AG20443 (cell line): ENCODE measurements at regions not wholly inside any gene's neighbourhood (a gene's known extent, or its start where the extent isn't known, plus 50 kb on each side); places are given as distances from the start of the nearest gene placed in this dataset.
"Not testable (repeated sequence)": the region's sequence is repeated elsewhere in the genome, so short reads cannot be mapped to it uniquely, and the experiment has no call there.

Source experiments
- DNase-seq: peaks from one replicate; pipeline ENCODE4 v3.0.0; 2012; ENCODE audit warnings: low spot score, mixed read lengths

DNA sequence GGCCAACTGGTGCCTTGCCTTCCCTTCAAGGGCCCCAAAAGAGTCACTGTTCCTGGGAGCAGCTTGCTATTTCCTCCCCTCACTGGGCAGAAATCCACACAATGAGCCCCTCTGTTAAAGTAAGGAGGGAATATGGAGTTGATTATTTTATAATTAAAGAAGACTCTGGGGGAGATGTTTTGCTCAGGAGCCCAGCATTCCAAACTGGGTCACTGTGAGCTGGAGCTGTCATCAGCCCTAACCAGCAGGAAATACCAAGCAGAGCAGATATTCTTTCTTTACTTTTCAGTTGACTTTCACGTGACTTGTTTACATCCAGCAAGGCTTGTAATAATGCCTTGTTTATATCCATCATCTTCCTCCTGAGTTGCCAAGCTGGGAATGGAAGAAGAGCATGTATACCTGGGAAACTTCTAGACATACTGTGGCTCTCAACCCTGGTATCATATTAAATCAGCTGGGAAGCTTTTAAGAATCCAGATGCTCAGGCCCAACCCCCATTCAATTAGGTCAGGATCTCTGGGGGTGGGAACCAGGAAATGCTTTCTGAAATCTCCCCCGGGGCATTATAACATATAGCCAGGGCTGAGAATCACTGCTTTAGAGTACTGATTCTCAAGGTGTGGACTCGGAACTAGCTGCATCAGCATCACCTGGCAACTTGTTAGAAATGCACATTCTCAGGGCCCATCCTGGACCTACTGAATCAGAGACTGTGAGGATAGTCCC is 175.6 kb upstream of the MYLIP start:
- DNase-seq, result peak; percentile 60

GRCh38 chr6:15952231-15953151 is 176.4 kb upstream of the MYLIP start:
- peak; percentile 39 for DNase-seq

DNA sequence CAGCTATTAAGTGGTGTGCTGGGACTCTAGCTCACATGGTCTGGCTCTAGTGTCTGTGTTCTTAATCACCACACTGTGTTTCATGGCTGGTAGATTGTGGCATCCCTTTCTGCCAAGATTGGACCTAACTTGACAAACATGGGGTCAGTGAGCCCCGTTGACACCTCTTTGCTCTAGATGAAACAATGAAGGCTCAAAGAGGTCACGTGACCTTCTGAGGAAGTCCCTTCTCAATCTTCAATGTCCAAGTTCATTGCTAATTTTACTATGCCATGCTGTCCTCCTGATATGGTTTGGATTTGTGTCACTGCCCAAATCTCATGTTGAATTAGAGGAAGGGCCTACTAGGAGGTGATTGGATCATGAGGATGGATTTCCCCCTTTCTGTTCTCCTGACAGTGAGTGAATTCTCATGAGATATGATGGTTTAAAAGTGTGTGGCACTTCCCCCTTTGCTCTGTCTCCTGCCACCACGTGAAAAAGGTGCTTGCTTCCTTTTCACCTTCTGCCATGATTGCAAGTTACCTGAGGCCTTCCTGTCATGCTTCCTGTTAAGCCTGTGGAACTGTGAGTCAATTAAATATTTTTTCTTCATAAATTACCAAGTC is 177.8 kb upstream of the MYLIP start:
- DNase-seq, result no peak

DNA sequence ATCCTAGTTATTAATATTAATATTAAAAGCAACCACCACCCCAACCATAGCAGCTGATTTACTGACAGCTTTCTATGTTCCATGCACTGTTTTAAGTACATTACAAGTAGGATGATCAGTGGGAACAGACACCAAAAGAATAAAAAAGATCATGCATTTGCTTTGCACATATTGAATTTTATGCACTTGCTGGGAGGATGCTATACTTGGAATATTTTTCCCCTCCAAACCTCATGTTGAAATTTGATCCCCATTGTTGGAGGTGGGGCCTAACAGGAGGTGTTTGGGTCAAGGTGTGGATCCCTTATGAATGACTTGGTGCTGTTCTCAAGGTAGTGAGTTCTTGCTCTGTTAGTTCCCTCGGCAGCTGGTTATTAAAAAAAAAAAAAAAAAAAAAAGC is 178.9 kb upstream of the MYLIP start:
- DNase-seq, result no peak

DNA sequence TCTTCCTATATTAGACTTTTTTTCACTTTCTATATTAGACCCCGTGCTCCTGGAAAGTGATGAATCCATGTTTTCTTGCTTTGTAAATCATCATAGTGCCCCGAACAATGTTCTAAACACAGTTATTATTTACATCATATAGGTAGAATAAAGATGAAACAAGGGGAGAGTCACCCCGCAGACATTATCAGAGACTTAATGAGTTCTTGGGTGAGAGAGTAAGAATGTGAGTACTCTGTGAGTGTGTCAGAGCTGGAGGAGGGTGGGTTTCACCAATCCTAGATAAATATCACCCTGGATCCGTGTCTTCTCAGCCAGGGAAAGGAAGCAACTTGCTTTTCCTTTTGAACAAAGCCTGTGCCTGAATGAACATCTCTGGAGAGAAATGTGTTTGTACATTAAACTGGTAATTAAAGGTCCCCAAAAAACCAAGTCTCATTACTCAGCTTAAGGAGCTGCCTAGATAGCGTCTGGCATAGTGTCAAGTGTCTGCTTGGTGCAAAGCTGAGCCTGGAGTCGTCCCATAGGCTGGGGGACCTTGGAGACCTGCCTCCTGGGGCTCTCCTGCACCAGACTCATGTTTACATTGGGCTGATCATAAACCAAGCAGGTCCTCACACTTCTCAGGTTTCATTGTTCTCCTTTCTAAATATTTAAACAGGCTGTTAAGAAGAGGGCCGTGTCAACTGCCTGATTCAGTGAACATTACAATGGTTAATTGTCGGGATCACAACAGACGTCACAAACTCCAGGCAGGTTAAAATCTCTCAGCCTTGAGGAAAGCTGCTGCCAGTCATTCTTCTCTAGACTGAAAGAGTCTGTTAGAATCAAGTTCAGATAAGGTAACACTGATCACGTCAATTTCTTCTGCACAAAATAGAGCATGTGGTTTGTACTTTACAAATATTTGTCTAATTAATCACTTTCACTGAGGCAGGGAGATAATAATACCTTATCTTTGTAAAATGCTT is 179.7 kb upstream of the MYLIP start:
- no peak for DNase-seq

DNA sequence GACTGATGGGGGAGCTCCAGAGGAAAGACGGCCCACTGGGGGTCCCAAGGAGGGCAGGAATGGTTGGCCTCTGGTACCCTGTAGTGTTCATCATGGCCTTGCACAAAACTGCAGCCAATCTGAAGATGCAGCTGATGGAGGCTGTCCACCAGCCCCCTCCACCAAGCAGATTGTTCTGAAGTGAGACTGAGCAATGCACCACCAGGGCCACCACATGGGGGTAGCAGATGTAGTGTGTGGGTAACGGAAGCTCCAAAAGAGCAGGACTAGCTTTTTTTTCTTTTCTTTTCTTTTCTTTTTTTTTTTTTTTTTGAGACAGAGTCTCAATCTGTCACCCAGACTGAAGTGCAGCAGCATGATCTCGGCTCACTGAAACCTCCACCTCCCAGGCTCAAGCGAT is 181.0 kb upstream of the MYLIP start:
- DNase-seq, result no peak

- no peak for DNase-seq
These were observed 181.4 kb upstream of the MYLIP start for GRCh38 chr6:15947436-15947835.

- DNase-seq, result no peak
These were observed 182.0 kb upstream of the MYLIP start for GRCh38 chr6:15946701-15947385.

DNA sequence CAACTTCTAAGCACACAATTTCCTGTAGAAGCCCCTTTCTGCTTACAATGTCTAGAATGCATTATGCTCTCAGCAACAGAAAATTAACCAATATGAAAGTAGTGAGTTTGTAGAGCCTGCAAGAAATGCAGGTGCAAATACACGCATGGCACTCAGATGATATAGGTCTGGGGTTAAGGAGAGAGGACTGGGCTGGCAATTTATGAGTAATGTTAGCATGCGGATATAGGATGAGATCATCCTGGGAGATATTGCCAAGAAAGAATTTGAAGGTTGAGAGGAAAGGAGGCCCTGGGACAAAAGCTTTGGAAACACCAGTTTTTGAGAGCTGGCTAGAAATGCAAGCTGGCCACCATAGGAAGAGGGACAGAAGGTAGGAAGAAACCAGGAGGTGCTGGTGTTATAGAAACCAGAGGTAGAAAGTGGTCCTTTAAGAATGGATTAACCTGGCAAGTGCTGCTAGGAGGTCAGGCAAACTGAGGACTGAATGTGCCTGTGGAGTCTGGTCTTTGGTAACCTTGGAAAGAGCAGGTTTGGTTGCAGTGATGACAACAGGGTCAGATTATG is 183.2 kb upstream of the MYLIP start:
- DNase-seq, result peak; percentile 60

DNA sequence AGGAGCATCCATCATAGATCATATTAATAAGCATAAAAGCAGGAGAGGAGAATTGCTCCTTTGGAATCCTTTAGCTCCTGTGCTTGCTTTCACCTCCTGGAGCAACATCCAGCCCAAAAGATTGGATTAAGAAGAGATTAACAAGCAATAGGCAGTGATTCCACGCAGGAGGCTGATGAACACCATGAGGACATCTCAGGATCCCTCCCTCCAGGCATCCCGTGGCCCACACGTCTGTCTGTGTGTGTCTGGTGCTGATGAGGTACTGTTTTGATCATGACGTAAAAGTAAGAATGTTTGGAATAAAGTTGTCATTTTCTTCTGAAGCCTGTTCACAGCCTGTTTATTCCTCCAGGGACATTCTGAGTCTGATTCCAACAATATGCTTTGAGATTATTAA is 185.5 kb upstream of the MYLIP start:
- no peak for DNase-seq

DNA sequence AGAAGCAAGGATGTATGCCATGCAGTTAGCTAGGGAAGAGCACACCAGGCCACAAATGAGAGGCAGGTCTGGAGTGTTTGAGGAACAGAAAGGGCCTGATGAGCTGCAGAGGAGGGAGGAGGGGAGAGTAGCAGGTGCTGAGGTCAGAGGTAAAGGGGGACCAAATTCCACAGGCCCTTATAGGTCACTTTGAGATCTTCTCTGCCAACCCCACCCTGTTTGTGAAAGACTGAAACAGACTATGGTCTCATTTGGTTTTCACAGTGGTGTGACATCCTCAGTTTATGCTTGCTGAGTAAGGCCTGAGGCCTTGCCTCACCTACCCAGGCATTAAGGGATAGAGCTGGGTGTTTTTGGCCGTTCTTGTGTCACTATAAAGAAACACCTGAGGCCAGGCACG is 187.7 kb upstream of the MYLIP start:
- DNase-seq, result no peak

- DNase-seq, result no peak
These were observed 190.8 kb upstream of the MYLIP start for GRCh38 chr6:15938107-15938506.

DNA sequence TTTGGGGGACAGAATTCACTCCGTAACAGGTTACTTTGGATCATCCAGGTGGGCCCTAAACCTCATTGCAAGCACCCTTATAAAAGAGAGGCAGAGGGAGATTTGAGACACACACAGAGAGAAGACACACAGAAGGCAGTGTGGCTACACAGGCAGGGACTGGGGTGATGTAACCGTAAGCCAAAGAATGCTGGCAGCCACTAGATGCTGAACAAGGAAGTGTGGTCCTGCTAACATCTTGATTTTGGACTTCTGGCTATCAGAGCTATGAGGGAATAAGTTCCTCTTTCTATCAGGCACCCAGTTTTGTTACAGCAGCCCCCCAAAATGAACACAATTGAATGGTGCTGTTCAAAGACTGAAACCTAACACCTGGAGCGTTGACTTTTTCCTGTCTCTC is 191.3 kb upstream of the MYLIP start:
- DNase-seq, result no peak

DNA sequence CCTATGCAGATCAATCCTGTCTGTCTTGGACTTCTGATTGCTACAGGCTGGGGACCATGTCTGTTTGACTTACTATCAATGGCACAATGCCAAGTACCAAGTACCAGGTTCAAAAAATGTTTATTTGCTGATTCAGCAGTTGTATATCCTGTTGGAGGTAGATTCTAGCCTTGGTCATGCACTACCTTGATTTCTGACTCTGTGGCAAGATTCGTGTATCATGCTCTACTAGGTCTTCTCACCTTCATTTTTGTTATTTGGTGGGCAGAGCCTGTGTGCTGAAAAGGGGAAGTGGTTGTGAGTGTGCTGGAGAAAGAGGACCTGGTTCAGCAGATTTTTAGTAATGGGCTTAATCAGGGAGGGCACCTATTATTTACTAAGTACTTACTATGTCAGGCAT is 192.4 kb upstream of the MYLIP start:
- no peak for DNase-seq

- no peak for DNase-seq
These were observed 193.2 kb upstream of the MYLIP start for GRCh38 chr6:15935661-15936060.

GRCh38 chr6:15931697-15932096 is 197.2 kb upstream of the MYLIP start:
- not testable (repeated sequence) for DNase-seq

DNA sequence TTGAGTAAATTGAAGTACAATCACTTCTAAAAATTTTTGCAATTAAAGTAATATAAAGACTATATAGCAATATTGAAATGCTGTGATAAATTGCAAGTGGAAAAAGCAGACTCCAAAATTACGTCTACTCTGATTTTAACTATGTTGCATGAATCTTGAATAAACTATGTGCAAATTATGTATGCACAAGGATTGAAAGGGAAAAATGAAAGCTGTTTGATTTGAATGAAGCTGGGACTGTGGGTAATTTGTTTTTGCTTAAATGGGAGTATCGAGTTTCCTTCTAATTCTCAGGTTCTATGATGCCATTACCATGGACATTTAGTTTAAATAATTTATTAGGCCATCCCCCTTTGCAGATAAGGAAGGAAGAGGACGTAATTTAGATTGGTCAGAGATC is 198.7 kb upstream of the MYLIP start:
- DNase-seq, result no peak

DNA sequence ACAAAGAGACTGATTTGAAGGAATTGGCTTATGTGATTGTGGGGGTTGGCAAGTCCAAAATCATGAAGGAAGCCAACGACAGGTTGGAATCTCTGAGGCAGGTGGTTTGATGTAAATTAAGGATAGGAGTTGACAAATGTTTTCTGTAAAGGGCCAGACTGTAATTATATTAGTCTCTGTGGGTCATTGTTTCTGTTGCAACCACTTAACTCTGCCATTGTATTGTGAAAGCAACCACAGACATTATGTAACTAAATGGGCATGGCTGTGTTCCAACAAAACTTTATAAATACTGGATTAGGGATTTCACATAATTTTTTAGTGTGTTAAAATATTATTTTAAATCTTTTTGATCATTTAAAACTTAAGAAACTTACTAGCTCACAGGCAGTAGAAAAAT is 199.2 kb upstream of the MYLIP start:
- DNase-seq, result no peak

DNA sequence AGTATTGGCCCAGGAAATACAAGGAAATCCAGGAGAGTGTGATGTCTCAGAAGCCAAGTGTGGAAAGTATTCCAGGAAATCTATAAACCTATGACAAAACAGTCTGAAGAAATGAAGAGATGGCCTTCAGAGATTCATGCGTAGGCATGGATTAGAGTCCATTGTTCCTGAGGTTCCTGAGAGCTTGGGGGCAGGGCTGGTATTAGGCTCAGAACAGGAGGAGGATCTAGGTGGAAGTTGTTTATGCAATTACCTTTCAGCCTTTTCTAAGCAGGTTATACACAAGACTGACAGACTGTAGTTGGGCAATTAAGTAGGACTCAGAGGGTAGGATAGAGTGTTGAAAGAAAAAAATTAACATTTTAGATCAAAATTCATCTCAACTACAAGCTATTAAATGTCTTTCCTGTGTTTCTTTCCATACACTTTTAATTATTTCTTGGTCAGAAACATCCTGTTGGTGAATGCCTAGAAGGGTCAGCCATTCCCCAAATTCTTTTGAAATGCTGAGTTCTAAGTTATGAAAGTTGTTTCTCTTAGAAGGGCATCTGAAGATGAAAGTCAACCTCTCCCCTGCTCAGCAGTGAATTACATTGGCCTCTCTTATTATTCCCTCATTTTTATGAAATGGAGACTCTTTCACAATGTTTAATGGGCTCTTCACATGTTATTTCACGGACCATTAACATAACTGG is 201.2 kb upstream of the MYLIP start:
- DNase-seq, result peak; percentile 26

GRCh38 chr6:15926256-15926655 is 202.6 kb upstream of the MYLIP start:
- no peak for DNase-seq
